DMS114 treated with DMSO at 0.1 percent for 48 hours (cell line): ENCODE measurements at regions not wholly inside any gene's neighbourhood (a gene's known extent, or its start where the extent isn't known, plus 50 kb on each side); places are given as distances from the start of the nearest gene placed in this dataset.

Experiments used
- DNase-seq: peaks from one replicate; lab custom pipeline; 2025; ENCODE audit not compliant: unreplicated experiment; lab: John Stamatoyannopoulos, UW

DNA sequence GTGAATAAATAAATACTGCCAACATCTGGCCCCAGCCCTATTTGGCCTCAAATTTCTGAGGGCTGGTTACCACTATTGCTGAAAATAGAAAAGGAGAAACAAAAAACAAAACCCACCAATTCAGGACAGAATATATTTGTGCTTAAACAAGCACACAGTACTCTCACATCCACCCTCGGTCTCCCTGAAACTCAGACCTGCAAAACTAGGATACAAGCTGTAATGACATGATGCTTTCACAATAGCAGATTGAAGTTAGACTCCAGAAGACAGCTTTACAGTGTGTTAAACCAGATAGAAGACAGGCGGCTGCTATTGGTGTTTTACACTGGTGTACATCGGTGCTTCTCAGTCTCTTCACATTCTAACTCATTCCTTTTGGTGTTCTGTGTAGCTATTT lies 214.9 kb upstream of the DMRT1 start:
- DNase-seq = no peak

- DNase-seq = no peak
Observed at GRCh38 chr9:627336-627970, 214.0 kb upstream of the DMRT1 start.

GRCh38 chr9:629146-629545 lies 212.4 kb upstream of the DMRT1 start:
- no peak for DNase-seq

- DNase-seq = no peak
Observed at GRCh38 chr9:630817-631216, 210.7 kb upstream of the DMRT1 start.

- no peak for DNase-seq
Observed at GRCh38 chr9:631596-631995, 209.9 kb upstream of the DMRT1 start.

GRCh38 chr9:633461-633860 lies 208.0 kb upstream of the DMRT1 start:
- no peak for DNase-seq

GRCh38 chr9:636931-637591 lies 204.4 kb upstream of the DMRT1 start:
- no peak for DNase-seq

DNA sequence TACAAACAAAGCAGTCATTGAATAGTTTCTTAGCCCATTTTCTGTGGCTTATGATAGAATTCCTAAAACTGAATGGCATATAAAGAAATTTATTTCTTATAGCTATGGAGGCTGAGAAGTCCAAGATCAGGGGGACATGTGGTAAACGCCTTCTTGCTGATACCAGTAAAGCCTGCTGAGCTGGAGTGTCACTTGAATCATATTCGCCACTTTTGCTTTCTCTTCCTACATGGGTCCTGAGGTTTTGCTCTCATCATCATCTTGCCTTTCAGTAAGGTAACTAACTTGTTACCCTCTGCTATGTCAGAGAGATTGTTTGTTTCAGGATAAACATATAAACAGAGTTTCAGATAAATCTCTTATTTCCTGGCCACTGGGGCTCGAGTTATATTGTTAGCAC lies 203.3 kb upstream of the DMRT1 start:
- no peak for DNase-seq

GRCh38 chr9:642014-642413 lies 199.5 kb upstream of the DMRT1 start:
- no peak for DNase-seq

DNA sequence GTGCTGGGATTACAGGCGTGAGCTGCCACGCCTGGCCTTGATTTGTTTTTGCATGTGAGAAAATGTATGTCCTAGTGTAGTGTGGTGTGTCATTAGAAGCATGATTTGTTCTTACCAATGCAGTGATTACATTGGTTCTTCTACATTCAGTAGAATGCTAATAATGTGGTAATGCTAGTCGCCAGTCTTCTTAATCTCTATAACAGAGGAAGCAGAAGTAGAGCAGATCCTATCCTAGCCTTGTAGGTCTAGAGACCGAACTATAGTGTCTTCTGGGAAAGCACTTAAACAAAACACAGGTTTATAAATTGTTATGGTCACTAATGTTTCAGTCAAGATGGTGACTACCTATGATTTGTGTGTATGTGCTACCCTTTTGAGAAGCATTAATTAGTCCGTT lies 197.5 kb upstream of the DMRT1 start:
- no peak for DNase-seq

DNA sequence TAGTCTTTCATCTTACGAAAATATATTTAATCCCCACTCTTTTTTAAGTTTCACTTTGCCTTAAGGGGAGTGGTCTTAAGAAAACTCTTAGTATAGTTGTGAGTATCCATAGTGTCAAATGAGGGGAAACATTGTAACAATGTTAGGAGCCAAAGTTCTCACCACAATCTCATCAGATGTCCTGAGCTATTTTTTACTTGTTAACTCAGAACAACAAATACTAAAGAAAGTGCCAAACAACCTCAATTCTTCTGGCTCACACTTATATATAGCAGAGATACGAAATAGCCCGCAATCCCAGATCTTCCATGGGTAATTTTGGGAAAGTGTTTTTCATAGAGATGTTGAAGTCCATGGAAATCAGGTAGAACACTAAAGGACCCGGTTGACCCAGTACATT lies 194.0 kb upstream of the DMRT1 start:
- no peak for DNase-seq

- DNase-seq = no peak
Observed at GRCh38 chr9:649128-650074, 192.1 kb upstream of the DMRT1 start.

DNA sequence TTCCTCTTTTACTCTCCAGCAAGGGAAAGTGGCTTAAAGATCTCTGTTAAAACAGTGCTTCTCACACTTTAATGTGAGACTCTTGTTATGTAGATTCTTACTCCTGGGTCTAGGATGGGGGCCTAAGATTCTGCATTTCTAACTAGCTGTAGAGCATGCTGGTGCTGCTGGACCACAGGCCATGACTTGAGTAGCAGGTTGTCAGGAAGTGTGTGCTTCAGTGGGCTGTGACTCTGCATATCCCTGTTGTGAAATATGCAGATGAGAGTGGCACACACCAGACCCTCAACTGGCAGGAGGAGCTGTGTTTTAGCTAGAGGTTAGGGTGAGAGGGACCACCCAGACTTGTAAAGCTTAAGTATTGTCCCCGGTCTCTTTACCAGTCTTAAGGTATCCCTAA lies 191.1 kb upstream of the DMRT1 start:
- no peak for DNase-seq

GRCh38 chr9:651371-651770 lies 190.1 kb upstream of the DMRT1 start:
- DNase-seq = no peak

DNA sequence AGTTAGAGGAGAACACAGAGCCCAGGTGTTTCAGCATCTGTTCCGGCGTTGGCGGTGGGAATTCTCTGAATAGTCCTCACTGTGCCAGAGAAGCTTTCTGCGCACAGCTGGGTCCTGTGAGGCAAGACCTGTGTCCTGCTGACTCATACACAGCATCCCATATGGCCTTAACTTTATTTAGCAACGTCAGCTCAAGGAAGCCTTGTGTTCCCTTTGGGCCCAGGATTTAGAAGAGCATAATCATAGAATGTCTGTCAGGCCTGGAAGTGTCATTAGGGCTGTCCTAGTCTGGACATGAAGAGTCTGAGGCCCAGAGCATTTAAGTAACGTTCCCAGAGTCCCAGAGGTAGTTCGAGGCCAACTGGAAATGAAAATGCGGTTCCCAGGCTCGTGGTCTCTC lies 188.6 kb upstream of the DMRT1 start:
- DNase-seq = no peak

- DNase-seq = no peak
Observed at GRCh38 chr9:653421-653820, 188.1 kb upstream of the DMRT1 start.

- no peak for DNase-seq
Observed at GRCh38 chr9:653856-654387, 187.6 kb upstream of the DMRT1 start.

DNA sequence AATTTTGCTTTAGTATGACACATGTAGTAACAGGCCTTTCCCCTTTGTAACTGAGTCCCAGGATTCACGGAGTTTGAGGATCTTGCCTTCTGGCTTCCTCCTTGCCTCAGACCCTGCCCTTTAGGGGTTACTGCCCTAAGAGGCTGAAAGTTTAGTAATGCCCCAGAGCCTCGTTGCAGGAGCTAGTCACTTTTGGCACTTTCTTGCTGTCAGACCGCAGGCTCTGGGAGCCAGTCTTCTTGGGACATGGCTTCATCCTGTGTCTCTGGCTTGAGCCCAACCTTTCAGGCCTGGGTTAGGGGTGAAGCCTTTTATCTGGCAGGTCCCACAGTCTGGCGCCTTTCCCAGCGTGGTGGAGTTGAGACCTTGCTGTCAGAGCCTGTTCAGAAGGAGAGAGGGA lies 185.6 kb upstream of the DMRT1 start:
- DNase-seq = no peak

DNA sequence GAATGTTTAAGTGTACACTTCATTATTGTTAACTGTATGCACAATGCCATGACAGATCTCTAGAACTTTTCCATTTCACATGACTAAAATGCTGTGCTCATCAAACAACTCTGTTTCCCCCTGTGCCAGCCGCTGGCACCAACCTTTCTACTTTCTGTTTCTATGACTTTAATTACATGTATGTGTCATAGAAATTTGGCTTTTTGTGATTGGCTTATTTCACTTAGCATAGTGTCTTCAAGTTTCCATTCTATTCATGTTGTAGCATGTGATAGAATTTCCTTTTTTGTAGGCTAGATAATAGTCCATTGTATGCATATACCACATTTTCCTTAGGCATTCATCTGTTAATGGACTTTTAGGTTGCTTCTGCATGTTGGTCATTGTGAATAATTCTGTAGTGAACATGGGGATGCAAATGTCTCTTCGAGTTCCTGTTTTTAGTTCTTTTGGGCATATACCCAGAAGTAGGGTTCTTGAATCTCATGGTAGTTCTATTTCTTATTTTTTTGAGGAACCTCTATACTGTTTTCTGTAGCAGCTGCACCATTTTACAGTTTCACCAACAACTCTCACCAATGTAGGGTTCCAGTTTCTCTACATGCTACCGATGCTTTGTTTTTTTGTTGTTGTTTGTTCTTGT lies 184.4 kb upstream of the DMRT1 start:
- DNase-seq = no peak

DNA sequence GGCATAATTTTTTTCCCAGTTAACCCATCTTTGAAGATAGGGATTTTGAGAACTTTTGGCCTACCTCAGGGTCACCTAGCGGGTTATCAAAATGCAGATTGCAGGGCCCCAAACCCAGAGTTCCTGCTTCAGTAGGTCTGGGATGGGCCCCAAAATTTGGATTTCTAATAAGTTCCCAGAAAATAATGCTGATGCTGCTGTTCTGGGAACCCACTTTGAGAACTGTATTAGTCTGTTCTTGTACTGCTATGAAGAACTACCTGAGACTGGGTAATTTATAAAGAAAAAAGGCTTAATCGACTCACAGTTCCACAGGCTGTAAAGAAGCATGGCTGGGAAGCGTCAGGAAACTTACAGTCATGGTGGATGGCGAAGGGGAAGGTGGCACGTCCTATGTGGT lies 182.2 kb upstream of the DMRT1 start:
- no peak for DNase-seq

- DNase-seq = no peak
Observed at GRCh38 chr9:660227-660626, 181.3 kb upstream of the DMRT1 start.
